HepG2 (cell line): ENCODE measurements at regions not wholly inside any gene's neighbourhood (a gene's known extent, or its start where the extent isn't known, plus 50 kb on each side); places are given as distances from the start of the nearest gene placed in this dataset.

Experiments
- ATAC-seq: fragments of 200-7000 bp; cut with Tn5 transposase; 3 replicates; pipeline ENCODE4 v1.9.1; 2020; ENCODE audit warnings: mild to moderate bottlenecking, moderate library complexity
- BruUV-seq: library from RNA; stranded (reverse); fragments of 400-500 nt; replicated peaks from 2 replicates; lab custom pipeline; 2021; lab: Mats Ljungman, UMichigan
- CTCF ChIA-PET: fragments of 300-600 bp; formaldehyde crosslinking; extraction: SDS; loops from one replicate; lab custom pipeline; 2021; ENCODE audit warnings: low total read pairs, inconsistent platforms, low intra/inter-chr PET ratio; lab: Yijun Ruan, JAX
- POLR2A ChIA-PET: fragments of 350-600 bp; sonication (Branson Sonifier 250); formaldehyde crosslinking; loops from one replicate; lab custom pipeline; 2020; ENCODE audit warnings: antibody characterized with exemption, inconsistent platforms; lab: Yijun Ruan, JAX
- DNase-seq: peaks from one replicate; pipeline ENCODE4 v3.0.0-alpha.2; 2015; ENCODE audit warnings: low spot score
- FAIRE-seq: peaks from 3 replicates; lab custom pipeline; 2011; peaks lifted over from hg19 to GRCh38; lab: Jason Lieb, UNC
- H2AFZ ChIP-seq: one replicate; pipeline ENCODE4 v1.6.1; 2011; ENCODE audit warnings: low read length, inconsistent platforms
- H3K27ac ChIP-seq: fragments of 300-600 bp; 3 replicates; pipeline ENCODE4 v1.8.0; 2011; ENCODE audit warnings: mixed run types, mild to moderate bottlenecking, mixed read lengths, low read length, inconsistent platforms; ENCODE audit not compliant: insufficient read depth; ENCODE audit errors: extremely low read length
- H3K27me3 ChIP-seq, 2 experiments: fragments of 200-600 bp in 1 of 2; 2 replicates in 1 of 2; 3 replicates in 1 of 2; pipeline versions ENCODE4 v1.6.0 to v1.8.0; 2011; ENCODE audit warnings: low read length in 2 of 2, mild to moderate bottlenecking in 2 of 2, moderate library complexity in 2 of 2, inconsistent platforms in 1 of 2; ENCODE audit not compliant: insufficient read depth in 2 of 2, control insufficient read depth in 1 of 2
- H3K36me3 ChIP-seq, 2 experiments: fragments of 200-600 bp in 1 of 2; replicated peaks in 1 of 2; 2 replicates in 1 of 2; 3 replicates in 1 of 2; pipeline versions ENCODE4 v1.5.1 to v1.8.0; 2011; ENCODE audit warnings: low read length in 2 of 2, inconsistent platforms in 1 of 2; ENCODE audit not compliant: insufficient read depth in 2 of 2, control insufficient read depth in 1 of 2
- H3K4me1 ChIP-seq: 2 replicates; pipeline ENCODE4 v1.5.1; 2012; ENCODE audit warnings: low read length, inconsistent platforms; ENCODE audit not compliant: insufficient read depth
- H3K4me2 ChIP-seq: 2 replicates; pipeline ENCODE4 v1.6.0; 2011; ENCODE audit warnings: low read depth, low read length, inconsistent platforms
- H3K4me3 ChIP-seq, 3 experiments: fragments of 200-600 bp in 1 of 3; sonication (generic), shearing (Covaris generic) in 1 of 3; replicated peaks in 1 of 3; 2 replicates each; pipeline ENCODE4 v1.5.1; 2011 to 2016; ENCODE audit warnings: low read length in 3 of 3, inconsistent platforms in 2 of 3, low read depth in 2 of 3, mild to moderate bottlenecking in 2 of 3, control low read depth in 1 of 3, mixed read lengths in 1 of 3; ENCODE audit not compliant: insufficient read depth in 1 of 3
- H3K79me2 ChIP-seq: one replicate; pipeline ENCODE4 v1.6.1; 2011; ENCODE audit warnings: low read length, inconsistent platforms; ENCODE audit not compliant: insufficient read depth
- H3K9ac ChIP-seq: 2 replicates; pipeline ENCODE4 v1.6.0; 2011; ENCODE audit warnings: mild to moderate bottlenecking, low read depth, low read length, inconsistent platforms; ENCODE audit not compliant: insufficient read depth
- H3K9me3 ChIP-seq: 2 replicates; pipeline ENCODE4 v1.5.1; 2012; ENCODE audit warnings: mild to moderate bottlenecking, low read length
- H4K20me1 ChIP-seq: 2 replicates; pipeline ENCODE4 v1.6.0; 2011; ENCODE audit warnings: inconsistent platforms, mild to moderate bottlenecking, low read length, moderate library complexity; ENCODE audit not compliant: insufficient read depth
- ELF4 ChIP-seq: sonication (generic); formaldehyde crosslinking; IDR thresholded peaks from 2 replicates; pipeline ENCODE4 v1.5.0; 2020; ENCODE audit warnings: missing genetic modification reagents, mild to moderate bottlenecking, moderate library complexity, borderline replicate concordance
- FOSL2 ChIP-seq: sonication (generic); formaldehyde crosslinking; IDR thresholded peaks from 2 replicates; pipeline ENCODE4 v1.4.0; 2020; ENCODE audit warnings: missing genetic modification reagents
- FOXJ3 ChIP-seq: sonication (generic); formaldehyde crosslinking; IDR thresholded peaks from 2 replicates; pipeline ENCODE4 v1.4.0; 2020; ENCODE audit warnings: missing genetic modification reagents, mild to moderate bottlenecking, borderline replicate concordance
- FOXO1 ChIP-seq: sonication (generic); formaldehyde crosslinking; IDR thresholded peaks from 2 replicates; pipeline ENCODE4 v1.4.0; 2020; ENCODE audit warnings: missing genetic modification reagents
- NKX3-1 ChIP-seq: sonication (generic); formaldehyde crosslinking; IDR thresholded peaks from 2 replicates; pipeline ENCODE4 v1.5.0; 2020; ENCODE audit warnings: missing genetic modification reagents
- PHF20 ChIP-seq: sonication (generic); formaldehyde crosslinking; IDR thresholded peaks from 2 replicates; pipeline ENCODE4 v1.5.0; 2020; ENCODE audit warnings: mild to moderate bottlenecking, missing genetic modification reagents
- TBX2 ChIP-seq: sonication (generic); formaldehyde crosslinking; IDR thresholded peaks from 2 replicates; pipeline ENCODE4 v1.5.0; 2020; ENCODE audit warnings: missing genetic modification reagents, mild to moderate bottlenecking, borderline replicate concordance
- TEAD3 ChIP-seq: optimal IDR thresholded peaks from 2 replicates; pipeline ENCODE3; 2016; ENCODE audit warnings: borderline replicate concordance
- ZBTB7B ChIP-seq: sonication (generic); formaldehyde crosslinking; IDR thresholded peaks from 2 replicates; pipeline ENCODE4 v1.4.0; 2020; ENCODE audit warnings: missing genetic modification reagents
- ZNF124 ChIP-seq: sonication (generic); formaldehyde crosslinking; IDR thresholded peaks from 2 replicates; pipeline ENCODE4 v1.4.0; 2020; ENCODE audit warnings: missing genetic modification reagents
- ZNF160 ChIP-seq: sonication (generic); formaldehyde crosslinking; IDR thresholded peaks from 2 replicates; pipeline ENCODE4 v1.8.0; 2022; ENCODE audit warnings: mild to moderate bottlenecking, inconsistent platforms, missing genetic modification reagents
- ZNF235 ChIP-seq: sonication (generic); formaldehyde crosslinking; IDR thresholded peaks from 2 replicates; pipeline ENCODE4 v1.8.1; 2023; ENCODE audit warnings: mild to moderate bottlenecking, missing genetic modification reagents, borderline replicate concordance
- ZNF496 ChIP-seq: sonication (generic); formaldehyde crosslinking; IDR thresholded peaks from 2 replicates; pipeline ENCODE4 v1.8.1; 2023; ENCODE audit warnings: mild to moderate bottlenecking, moderate library complexity, missing genetic modification reagents; ENCODE audit not compliant: insufficient replicate concordance
- ZNF607 ChIP-seq: sonication (generic); formaldehyde crosslinking; IDR thresholded peaks from 2 replicates; pipeline ENCODE4 v1.5.1; 2020; ENCODE audit warnings: missing genetic modification reagents, mild to moderate bottlenecking, borderline replicate concordance
- ZNF75D ChIP-seq: sonication (generic); formaldehyde crosslinking; IDR thresholded peaks from 2 replicates; pipeline ENCODE4 v1.8.1; 2023; ENCODE audit warnings: missing genetic modification reagents, mild to moderate bottlenecking, borderline replicate concordance
- ZSCAN9 ChIP-seq: IDR thresholded peaks from 2 replicates; pipeline ENCODE4 v1.6.1; 2016; ENCODE audit warnings: borderline replicate concordance
- WGBS: methylation state at CpG from one replicate; pipeline ENCODE4 v1.1.6; 2017; ENCODE audit warnings: low lambda C conversion rate; 5-methylcytosine and 5-hydroxymethylcytosine counted together
- in situ Hi-C: cut with HindIII; loops from 2 replicates; pipeline ENCODE4 v1.10.0; 2017; ENCODE audit warnings: low pct_unique_long_range_greater_than_20kb; ENCODE audit not compliant: extremely low pct_ligation_motif_present
- intact Hi-C: fragments of 100-400 bp; cut with micrococcal nuclease; formaldehyde crosslinking; loops from one replicate; pipeline ENCODE4 v1.10.0; 2022; ENCODE audit not compliant: unreplicated experiment
- TF ChIP-seq, protein P1 (sequence below): sonication (generic); formaldehyde crosslinking; IDR thresholded peaks from 2 replicates; pipeline ENCODE4 v1.4.0; 2020; ENCODE audit warnings: missing genetic modification reagents; ENCODE audit errors: not compliant biosample characterization
- TF ChIP-seq, protein P2 (sequence below): sonication (generic); formaldehyde crosslinking; IDR thresholded peaks from 2 replicates; pipeline ENCODE4 v1.5.0; 2020; ENCODE audit warnings: missing genetic modification reagents
- TF ChIP-seq, protein P3 (sequence below): sonication (generic); formaldehyde crosslinking; IDR thresholded peaks from 2 replicates; pipeline ENCODE4 v1.9.0; 2021; ENCODE audit warnings: missing genetic modification reagents, borderline replicate concordance
- TF ChIP-seq, protein P4 (sequence below): sonication (generic); formaldehyde crosslinking; IDR thresholded peaks from 2 replicates; pipeline ENCODE4 v1.9.0; 2021; ENCODE audit warnings: missing genetic modification reagents, borderline replicate concordance

DNA sequence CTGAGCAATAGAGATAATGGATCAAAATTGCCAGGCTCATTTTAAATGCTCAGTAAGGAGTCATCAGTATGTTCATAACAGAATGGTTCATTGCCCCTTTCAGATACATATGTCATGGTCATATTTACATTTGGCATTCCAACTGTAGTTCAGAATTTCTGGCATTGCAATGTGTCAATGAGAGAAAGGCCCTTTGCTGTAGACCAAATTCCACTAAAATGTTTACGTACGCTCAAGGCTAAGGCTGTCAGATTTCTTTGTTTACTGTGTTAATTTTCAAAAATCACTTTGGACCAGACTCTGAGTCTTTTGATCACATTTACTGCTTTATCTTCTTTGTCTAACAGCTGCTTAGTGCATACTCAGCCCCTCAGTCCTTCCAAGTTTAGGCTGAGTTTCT is 213.5 kb downstream of the PIK3C3 start:
- CTCF ChIA-PET = no interaction called here
- no TSS peak for BruUV-seq
- H3K9me3 ChIP-seq = peaks cover 10% of the 10 kb centered on the region; the same call in 1 of the 2 replicates
- DNase-seq (peak; percentile 86), ATAC-seq (peak; percentile 95), FAIRE-seq (peak; percentile 81)
- no peaks in the 10 kb centered on the region for H3K36me3 ChIP-seq
- no peaks in the 10 kb centered on the region for H4K20me1 ChIP-seq
- in situ Hi-C loops = no loop called here
- peaks cover 45% of the 10 kb centered on the region for H3K4me1 ChIP-seq
- no peak overlapping the region for H2AFZ ChIP-seq
- H3K4me3 ChIP-seq = no peak overlapping the region
- POLR2A ChIA-PET = interaction anchor here (1.2 kb wide), 1 partner anchor 55 kb away, joined by 5 read pairs; no protein-coding TSS in a partner anchor
- peak overlapping the region; percentile 79 for H3K27ac ChIP-seq
- WGBS = 5% methylated on average over 2 of the region's 2 CpGs
- H3K27me3 ChIP-seq = no peaks in the 10 kb centered on the region; a peak in 1 of 5 replicates
- intact Hi-C loops = loop anchor here (2.0 kb wide), 2 partner anchors 56 to 74 kb away; no protein-coding TSS in a partner anchor
- H3K79me2 ChIP-seq = no peaks in the 10 kb centered on the region
- H3K9ac ChIP-seq = peak overlapping the region; percentile 53; the same call in 1 of the 2 replicates
- H3K4me2 ChIP-seq = peak overlapping the region; percentile 55
- TF ChIP-seq ZNF75D = no peak
- TF ChIP-seq ZNF607 (CRISPR knock-in tag) = no peak
- no peak for TF ChIP-seq ZNF496 (CRISPR knock-in tag)
- TF ChIP-seq, protein P1, sequence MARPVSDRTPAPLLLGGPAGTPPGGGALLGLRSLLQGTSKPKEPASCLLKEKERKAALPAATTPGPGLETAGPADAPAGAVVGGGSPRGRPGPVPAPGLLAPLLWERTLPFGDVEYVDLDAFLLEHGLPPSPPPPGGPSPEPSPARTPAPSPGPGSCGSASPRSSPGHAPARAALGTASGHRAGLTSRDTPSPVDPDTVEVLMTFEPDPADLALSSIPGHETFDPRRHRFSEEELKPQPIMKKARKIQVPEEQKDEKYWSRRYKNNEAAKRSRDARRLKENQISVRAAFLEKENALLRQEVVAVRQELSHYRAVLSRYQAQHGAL = no peak
- TF ChIP-seq, protein P2, sequence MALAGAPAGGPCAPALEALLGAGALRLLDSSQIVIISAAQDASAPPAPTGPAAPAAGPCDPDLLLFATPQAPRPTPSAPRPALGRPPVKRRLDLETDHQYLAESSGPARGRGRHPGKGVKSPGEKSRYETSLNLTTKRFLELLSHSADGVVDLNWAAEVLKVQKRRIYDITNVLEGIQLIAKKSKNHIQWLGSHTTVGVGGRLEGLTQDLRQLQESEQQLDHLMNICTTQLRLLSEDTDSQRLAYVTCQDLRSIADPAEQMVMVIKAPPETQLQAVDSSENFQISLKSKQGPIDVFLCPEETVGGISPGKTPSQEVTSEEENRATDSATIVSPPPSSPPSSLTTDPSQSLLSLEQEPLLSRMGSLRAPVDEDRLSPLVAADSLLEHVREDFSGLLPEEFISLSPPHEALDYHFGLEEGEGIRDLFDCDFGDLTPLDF (CRISPR knock-in tag) = peak; percentile 41; the same call in 1 of the 2 replicates
- TF ChIP-seq FOXO1 (CRISPR knock-in tag) = peak; percentile 93
- TF ChIP-seq ZNF124 = peak; percentile 44; the same call in 1 of the 2 replicates
- TF ChIP-seq NKX3-1 = 0 out of 2 replicates have a peak, but pooled peaks have one; percentile 60
- no peak for TF ChIP-seq PHF20 (CRISPR knock-in tag)
- TF ChIP-seq, protein P3, sequence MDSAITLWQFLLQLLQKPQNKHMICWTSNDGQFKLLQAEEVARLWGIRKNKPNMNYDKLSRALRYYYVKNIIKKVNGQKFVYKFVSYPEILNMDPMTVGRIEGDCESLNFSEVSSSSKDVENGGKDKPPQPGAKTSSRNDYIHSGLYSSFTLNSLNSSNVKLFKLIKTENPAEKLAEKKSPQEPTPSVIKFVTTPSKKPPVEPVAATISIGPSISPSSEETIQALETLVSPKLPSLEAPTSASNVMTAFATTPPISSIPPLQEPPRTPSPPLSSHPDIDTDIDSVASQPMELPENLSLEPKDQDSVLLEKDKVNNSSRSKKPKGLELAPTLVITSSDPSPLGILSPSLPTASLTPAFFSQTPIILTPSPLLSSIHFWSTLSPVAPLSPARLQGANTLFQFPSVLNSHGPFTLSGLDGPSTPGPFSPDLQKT (CRISPR knock-in tag) = no peak
- no peak for TF ChIP-seq ZNF235 (CRISPR knock-in tag)
- TF ChIP-seq ZNF160 = no peak
- no peak for TF ChIP-seq ZBTB7B (CRISPR knock-in tag)
- TF ChIP-seq FOXJ3 (CRISPR knock-in tag) = peak; percentile 95; the same call in 1 of the 2 replicates
- peak; percentile 99 for TF ChIP-seq TEAD3
- TF ChIP-seq FOSL2 = no peak; the same call in 1 of the 2 replicates
- no peak for TF ChIP-seq ELF4
- peak; percentile 94 for TF ChIP-seq TBX2 (CRISPR knock-in tag)
- TF ChIP-seq, protein P4, sequence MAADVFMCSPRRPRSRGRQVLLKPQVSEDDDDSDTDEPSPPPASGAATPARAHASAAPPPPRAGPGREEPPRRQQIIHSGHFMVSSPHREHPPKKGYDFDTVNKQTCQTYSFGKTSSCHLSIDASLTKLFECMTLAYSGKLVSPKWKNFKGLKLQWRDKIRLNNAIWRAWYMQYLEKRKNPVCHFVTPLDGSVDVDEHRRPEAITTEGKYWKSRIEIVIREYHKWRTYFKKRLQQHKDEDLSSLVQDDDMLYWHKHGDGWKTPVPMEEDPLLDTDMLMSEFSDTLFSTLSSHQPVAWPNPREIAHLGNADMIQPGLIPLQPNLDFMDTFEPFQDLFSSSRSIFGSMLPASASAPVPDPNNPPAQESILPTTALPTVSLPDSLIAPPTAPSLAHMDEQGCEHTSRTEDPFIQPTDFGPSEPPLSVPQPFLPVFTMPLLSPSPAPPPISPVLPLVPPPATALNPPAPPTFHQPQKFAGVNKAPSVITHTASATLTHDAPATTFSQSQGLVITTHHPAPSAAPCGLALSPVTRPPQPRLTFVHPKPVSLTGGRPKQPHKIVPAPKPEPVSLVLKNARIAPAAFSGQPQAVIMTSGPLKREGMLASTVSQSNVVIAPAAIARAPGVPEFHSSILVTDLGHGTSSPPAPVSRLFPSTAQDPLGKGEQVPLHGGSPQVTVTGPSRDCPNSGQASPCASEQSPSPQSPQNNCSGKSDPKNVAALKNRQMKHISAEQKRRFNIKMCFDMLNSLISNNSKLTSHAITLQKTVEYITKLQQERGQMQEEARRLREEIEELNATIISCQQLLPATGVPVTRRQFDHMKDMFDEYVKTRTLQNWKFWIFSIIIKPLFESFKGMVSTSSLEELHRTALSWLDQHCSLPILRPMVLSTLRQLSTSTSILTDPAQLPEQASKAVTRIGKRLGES (CRISPR knock-in tag) = 0 out of 2 replicates have a peak, but pooled peaks have one; percentile 33
- peak; percentile 69; the same call in 1 of the 2 replicates for TF ChIP-seq ZSCAN9 (CRISPR knock-in tag)
